NCI-H146 treated with DMSO at 0.1 percent for 48 hours (cell line): ENCODE measurements at regions not wholly inside any gene's neighbourhood (a gene's known extent, or its start where the extent isn't known, plus 50 kb on each side); places are given as distances from the start of the nearest gene placed in this dataset.
"Not testable (repeated sequence)": the region's sequence is repeated elsewhere in the genome, so short reads cannot be mapped to it uniquely, and the experiment has no call there.

ENCODE experiments used
- DNase-seq: peaks from one replicate; lab custom pipeline; 2025; ENCODE audit not compliant: unreplicated experiment; lab: John Stamatoyannopoulos, UW

DNA sequence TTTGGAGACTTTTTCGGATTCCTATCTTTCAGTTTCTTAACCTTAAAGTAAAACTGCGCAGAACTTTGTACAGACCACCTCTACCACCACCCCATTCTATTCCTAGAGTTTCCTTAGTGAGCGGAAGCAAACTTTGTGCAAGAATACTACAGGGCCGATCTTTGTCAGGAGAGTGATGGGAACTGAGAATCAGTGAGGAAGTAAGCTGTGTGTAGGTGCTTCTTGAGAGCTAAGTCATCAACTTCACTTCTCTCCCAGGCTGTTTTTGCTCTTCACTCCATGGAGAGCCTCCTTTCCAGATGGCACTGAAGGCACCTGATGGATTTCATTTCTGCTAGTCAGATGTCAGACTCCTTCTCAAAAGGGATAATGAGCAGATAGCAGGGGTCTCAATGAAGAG, 127.3 kb downstream of the SPATA31D1 start:
- no peak for DNase-seq

- no peak for DNase-seq
Measured at GRCh38 chr9:82116556-82116955, 128.0 kb downstream of the SPATA31D1 start.

- DNase-seq: no peak
Measured at GRCh38 chr9:82117026-82117811, 128.6 kb downstream of the SPATA31D1 start.

DNA sequence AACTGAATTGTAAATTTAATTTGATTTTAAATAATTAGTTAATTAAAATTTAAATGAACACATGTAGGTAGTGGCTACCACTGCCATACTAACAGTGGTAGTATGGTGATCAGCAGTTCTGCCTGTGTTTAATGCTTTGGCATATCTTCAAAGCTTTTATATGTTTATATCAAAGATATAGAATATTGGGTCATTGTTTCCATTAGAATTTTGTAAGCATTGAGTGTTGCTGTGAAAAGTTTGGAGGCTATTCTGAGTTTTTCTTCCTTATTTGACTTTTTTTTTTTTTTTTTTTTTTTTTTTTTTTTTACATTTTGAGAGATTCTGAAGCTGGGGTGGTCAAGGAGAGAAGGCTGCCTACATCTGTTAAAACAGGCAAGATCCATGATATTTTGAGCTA, 134.2 kb downstream of the SPATA31D1 start:
- no peak for DNase-seq

- DNase-seq: no peak
Measured at GRCh38 chr9:82124090-82124489, 135.5 kb downstream of the SPATA31D1 start.

DNA sequence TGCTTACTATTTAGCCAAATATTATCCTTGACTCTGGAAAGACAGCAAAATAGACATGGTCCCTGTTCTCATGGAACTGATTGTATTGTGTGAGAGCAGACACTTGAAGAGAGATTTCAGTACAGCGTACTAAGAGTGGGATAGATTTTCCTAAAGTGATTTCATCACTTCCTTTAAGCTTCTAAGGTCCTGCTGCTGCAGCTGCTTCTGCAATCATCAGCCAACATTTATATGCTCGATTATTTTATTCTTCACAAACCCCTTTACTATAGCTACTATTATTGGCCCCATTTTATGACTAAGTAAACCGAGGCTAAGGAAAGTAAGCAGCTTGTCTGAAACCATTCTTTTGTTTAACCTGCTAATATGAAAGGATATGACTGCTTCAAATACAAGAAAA, 137.7 kb downstream of the SPATA31D1 start:
- no peak for DNase-seq

DNA sequence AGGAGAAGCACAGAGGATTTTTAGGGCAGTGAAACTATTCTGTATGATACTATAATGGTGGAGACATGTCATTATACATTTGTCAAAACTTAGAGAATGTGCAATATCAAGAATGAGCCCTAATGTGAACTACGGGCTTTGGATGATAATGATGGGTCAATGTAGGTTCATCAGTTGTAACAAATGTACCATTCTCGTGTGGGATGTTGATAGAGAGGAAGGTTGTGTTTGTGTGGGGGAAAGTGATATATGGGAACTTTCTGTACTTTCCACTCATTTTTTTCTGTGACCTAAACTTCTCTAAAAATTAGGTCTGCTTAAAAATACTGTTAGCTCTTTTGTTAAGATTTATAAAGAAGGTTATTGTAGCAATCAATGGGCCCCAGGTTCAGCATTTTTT, 138.9 kb downstream of the SPATA31D1 start:
- DNase-seq: no peak

GRCh38 chr9:82128011-82128696, 139.6 kb downstream of the SPATA31D1 start:
- no peak for DNase-seq

DNA sequence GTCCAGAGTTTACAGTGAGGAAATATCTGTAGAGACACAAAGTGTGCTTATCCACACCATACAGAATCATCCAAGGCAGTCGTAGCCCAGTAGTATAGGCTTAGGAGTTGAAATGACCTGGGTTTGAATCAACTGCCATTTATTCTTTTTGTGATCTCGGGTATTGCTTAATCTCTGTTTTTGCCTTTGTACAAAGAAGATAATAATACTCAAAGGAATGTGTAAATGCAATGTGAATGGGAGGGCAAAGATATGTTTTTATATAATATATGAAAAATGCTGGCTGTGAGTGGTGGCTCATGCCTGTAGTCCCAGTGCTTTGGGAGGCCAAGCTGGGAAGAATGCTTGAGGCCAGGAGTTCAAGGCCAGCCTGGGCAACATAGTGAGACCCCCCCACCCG, 141.1 kb downstream of the SPATA31D1 start:
- no peak for DNase-seq

DNA sequence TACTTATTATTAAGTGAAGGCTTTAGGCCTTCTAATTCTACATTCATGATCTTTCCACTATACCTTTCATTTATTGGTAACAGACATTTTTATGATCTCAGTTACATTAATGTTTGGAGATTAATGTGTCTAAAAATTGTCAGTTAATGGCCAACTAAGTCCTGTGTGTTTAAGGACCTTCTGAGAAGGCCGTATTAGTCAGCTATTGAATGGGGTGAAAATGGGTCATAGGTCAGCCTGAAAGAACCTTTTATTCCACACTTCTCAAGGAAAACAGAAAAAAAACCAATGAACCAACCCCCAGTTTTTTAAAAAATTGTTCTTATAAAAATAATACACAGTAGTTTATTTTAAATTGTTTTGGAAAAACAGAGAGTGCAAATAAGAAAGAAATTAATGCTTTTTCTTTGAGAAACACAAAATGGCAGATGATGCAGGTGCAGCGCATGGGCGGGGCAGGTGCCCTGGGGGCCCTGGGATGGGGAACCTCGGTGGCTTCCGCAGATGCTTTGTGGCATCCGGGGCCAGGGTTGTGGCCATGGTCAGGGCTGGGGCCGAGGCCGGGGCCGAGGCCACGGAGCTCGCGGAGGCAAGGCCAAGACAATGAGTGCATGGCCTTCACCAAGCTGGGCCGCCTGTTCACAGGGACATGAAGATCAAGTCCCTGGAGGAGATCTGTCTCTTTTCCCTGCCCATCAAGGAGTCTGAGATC, 141.9 kb downstream of the SPATA31D1 start:
- DNase-seq: no peak

DNA sequence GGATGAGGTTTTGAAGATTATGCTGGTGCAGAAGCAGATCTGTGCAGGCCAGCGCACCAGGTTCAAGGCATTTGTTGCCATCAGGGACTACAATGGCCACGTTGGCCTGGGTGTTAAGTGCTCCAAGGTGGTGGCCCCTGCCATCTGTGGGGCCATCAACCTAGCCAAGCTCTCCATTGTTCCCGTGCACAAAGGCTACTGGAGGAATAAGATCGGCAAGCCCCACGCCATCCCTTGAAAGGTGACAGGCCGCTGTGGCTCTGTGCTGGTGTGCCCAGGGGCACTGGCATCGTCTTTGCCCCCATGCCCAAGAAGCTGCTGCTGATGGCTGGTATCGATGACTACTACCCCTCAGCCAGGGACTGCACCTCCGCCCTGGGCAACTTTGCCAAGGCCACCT, 142.5 kb downstream of the SPATA31D1 start:
- DNase-seq: no peak

DNA sequence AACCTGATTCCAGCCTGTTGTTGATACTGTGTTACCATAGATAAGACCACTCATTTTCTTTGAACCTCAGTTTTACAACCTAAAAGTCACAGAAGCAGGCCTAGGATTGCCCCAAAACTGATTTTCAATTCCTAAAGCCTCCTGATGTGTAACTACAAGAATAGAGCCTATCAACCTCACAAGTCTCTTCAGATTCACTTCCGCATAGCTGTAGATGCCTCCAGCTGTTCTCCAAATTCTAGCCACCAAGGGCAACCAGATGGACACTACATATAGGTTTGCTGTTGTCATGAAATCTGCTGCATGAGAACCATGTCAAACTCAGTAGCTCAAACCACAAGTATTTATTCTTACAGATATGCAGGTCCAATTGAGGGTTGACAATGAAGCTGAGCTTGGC, 143.5 kb downstream of the SPATA31D1 start:
- no peak for DNase-seq

- DNase-seq: no peak
Measured at GRCh38 chr9:82134010-82134409, 145.4 kb downstream of the SPATA31D1 start.

DNA sequence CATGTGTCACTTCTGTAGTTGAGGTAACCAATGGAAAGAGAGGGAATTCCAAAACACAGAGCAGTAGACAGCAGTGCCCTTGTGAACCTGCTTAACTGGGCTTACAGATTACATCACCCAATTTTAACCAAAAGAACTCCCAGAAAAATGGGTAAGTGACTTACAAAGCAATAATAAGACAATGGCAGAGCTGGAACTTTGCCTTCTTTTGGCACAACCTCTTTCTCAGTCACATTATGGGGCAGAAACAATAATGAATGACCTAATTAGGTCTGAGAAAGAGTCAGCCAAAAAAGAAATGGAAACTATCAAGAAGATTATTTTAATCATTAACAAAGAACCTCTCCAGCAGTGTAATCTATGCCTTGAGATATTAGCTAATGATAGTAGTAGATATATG, 146.5 kb downstream of the SPATA31D1 start:
- no peak for DNase-seq

DNA sequence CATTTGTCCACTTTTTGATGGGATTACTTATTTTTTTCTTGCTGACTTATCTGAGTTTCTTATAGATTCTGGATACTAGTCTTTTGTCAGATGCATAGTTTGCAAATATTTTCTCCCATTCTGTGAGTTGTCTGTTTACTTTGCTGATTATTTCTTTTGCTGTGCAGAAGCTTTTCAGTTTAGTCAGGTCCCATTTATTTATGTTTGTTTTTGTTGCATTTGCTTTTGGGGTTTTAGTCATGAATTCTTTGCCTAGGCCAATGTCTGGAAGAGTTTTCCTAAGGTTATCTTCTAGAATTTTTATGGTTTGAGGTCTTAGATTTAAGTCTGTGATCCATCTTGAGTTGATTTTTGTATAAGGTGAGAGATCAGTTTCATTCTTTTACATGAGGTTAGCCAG, 149.5 kb downstream of the SPATA31D1 start:
- DNase-seq: not testable (repeated sequence)

DNA sequence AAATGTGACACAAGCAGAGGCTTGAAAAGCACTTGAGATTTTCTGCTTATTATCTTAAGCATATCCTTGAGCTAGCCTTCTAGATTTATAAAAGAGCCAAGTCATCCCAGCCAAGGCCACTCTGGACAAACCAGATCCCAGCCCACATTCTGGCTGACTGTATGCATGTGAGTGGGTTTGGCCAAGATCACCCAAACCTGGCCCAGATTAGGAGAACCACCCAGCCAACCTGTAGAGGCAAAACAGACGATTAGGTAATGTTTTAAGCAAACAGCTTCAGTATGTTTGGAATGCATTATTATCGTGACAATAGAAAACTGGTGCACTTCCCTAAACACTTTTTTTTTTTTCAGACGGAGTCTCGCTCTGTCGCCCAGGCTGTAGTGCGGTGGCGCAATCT, 151.9 kb downstream of the SPATA31D1 start:
- DNase-seq: no peak

- no peak for DNase-seq
Measured at GRCh38 chr9:82144803-82145202, 156.2 kb downstream of the SPATA31D1 start.

- DNase-seq: no peak
Measured at GRCh38 chr9:82146677-82147076, 158.1 kb downstream of the SPATA31D1 start.

DNA sequence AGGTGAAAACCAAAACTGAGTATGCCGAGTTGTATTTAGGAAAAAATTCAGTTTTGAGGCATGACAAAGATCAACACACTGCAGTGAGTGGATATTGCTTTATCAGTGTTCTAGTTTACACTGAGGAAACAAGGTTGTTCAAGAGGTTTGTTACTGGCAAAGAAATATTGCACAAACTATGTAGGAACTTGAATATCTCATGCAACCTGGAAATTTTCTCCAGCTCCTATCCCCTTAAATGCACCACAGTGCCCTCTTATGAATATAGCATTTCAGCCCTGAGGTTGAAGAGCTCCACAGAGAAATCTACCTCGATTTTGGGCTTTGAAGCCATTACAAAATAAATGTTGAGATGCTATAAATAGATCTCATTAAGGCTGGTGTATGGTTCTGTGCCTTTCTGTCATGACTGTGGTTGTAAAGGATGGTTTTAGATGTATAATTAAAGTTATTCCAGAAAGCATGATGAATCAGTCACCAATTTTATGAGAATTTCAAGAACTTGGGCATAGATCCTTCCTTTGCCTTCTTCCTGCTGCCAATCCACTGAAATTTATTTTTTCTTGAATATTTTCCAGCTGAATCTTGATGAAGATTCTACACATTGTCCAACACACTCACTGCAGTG, 159.3 kb downstream of the SPATA31D1 start:
- DNase-seq: no peak

DNA sequence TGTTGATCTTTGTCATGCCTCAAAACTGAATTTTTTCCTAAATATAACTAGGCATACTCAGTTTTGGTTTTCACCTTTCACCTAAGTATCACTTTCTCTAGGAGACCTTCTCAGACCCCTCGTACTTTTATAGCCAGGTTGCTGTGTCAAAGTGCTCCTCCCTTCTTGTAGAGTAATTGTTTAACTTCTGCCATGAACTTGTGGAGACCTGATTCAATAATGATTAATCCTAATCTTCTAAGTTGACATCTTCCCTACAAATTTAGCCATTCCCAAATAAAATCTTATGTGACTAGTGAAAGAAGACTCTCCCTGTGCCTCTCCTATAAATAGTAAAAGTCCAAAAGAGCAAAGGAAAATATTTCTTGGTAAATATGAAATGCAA, 159.8 kb downstream of the SPATA31D1 start:
- no peak for DNase-seq

- DNase-seq: peak; percentile 62
Measured at GRCh38 chr9:82148901-82149461, 160.4 kb downstream of the SPATA31D1 start.
